H1 (cell line): ENCODE measurements at regions not wholly inside any gene's neighbourhood (a gene's known extent, or its start where the extent isn't known, plus 50 kb on each side); places are given as distances from the start of the nearest gene placed in this dataset.

ENCODE experiments used
- RXRA ChIP-seq: IDR thresholded peaks from 2 replicates; pipeline ENCODE4 v1.6.1; 2011; ENCODE audit warnings: low read depth, mild to moderate bottlenecking, low read length, moderate library complexity; ENCODE audit not compliant: insufficient read depth
- ZNF274 ChIP-seq: IDR thresholded peaks from 2 replicates; pipeline ENCODE4 v1.7.0; 2012; ENCODE audit warnings: low read length, borderline replicate concordance; ENCODE audit errors: extremely low read depth

DNA sequence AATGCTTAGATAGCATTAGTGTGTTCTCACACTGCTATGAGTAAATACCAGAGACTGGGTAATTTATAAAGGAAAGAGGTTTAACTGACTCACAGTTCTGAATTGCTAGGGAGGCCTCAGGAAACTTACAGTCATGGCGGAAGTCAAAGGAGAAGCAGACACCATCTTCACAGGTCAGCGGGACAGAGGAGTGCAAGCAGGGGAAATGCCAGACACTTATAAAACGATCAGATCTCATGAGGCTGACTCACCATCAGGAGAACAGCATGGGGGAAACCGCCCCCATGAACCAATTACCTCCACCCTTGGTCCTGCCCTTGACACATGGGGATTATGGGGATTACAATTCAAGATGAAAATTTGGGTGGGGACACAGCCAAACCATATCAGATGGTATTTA, 381.5 kb upstream of the DPPA4 start (continued):
- TF ChIP-seq ZNF274 (no peak), RXRA (no peak)
